ENCODE measurements at regions not wholly inside any gene's neighbourhood (a gene's known extent, or its start where the extent isn't known, plus 50 kb on each side); places are given as distances from the start of the nearest gene placed in this dataset.
"Not testable (repeated sequence)": the region's sequence is repeated elsewhere in the genome, so short reads cannot be mapped to it uniquely, and the experiment has no call there.

- no peak overlapping the region for H3K27ac ChIP-seq (ENCODE audit: low read depth, low read length)
- no peaks in the 10 kb centered on the region for H3K27me3 ChIP-seq (ENCODE audit: control insufficient read depth in 2 of 2, insufficient read depth in 2 of 2, low read length in 2 of 2)
- H3K36me3 Mint-ChIP-seq = no peaks in the 10 kb centered on the region
- H3K9me3 Mint-ChIP-seq = peaks cover 0 to 2% (median 0%) of the 10 kb centered on the region in 11 donors
- DNase-seq (no peak), ATAC-seq (no peak)
- H3K9me3 ChIP-seq (ENCODE audit: control insufficient read depth in 2 of 3, low read length in 3 of 3) = no peaks in the 10 kb centered on the region
- H3K27ac Mint-ChIP-seq = no peak overlapping the region
- H3K4me1 Mint-ChIP-seq = no peaks in the 10 kb centered on the region
- H3K4me3 Mint-ChIP-seq = no peak overlapping the region
- CTCF ChIA-PET = interaction anchor here (0.6 kb wide), 1 partner anchor 24 kb away, joined by 4 read pairs; no protein-coding TSS in a partner anchor
- POLR2A ChIA-PET = no interaction called here
- no peaks in the 10 kb centered on the region for H3K4me1 ChIP-seq (ENCODE audit: control insufficient read depth in 2 of 2, insufficient read depth in 2 of 2, low read length in 2 of 2)
- H3K4me3 ChIP-seq (ENCODE audit: low read length) = no peak overlapping the region
- H3K27me3 Mint-ChIP-seq = peaks cover 0 to 17% (median 7%) of the 10 kb centered on the region in 5 donors
- intact Hi-C loops (cut with micrococcal nuclease) = no loop called here
- no peaks in the 10 kb centered on the region for H3K36me3 ChIP-seq (ENCODE audit: control insufficient read depth in 2 of 3, insufficient read depth in 3 of 3, low read length in 3 of 3)
Observed at GRCh38 chr4:163702736-163703135, 208.2 kb downstream of the TMA16 start.

GRCh38 chr4:163703251-163703650 is 208.8 kb downstream of the TMA16 start:
- Histone ChIP-seq H3K9me3 (ENCODE audit: control insufficient read depth in 2 of 3, low read length in 3 of 3) (no peaks in the 10 kb centered on the region), H3K36me3 (ENCODE audit: control insufficient read depth in 2 of 3, insufficient read depth in 3 of 3, low read length in 3 of 3) (no peaks in the 10 kb centered on the region), H3K27me3 (ENCODE audit: control insufficient read depth in 2 of 2, insufficient read depth in 2 of 2, low read length in 2 of 2) (no peaks in the 10 kb centered on the region), H3K4me1 (ENCODE audit: control insufficient read depth in 2 of 2, insufficient read depth in 2 of 2, low read length in 2 of 2) (no peaks in the 10 kb centered on the region), H3K27ac (ENCODE audit: low read depth, low read length) (no peak overlapping the region), H3K4me3 (ENCODE audit: low read length) (no peak overlapping the region)
- Mint-ChIP-seq H3K27me3 (peaks cover 0 to 15% (median 7%) of the 10 kb centered on the region in 5 donors), H3K27ac (no peak overlapping the region), H3K36me3 (no peaks in the 10 kb centered on the region), H3K4me3 (no peak overlapping the region), H3K9me3 (peaks cover 0 to 2% (median 0%) of the 10 kb centered on the region in 11 donors), H3K4me1 (no peaks in the 10 kb centered on the region)
- intact Hi-C loops (cut with micrococcal nuclease) = no loop called here
- ATAC-seq (no peak), DNase-seq (no peak)
- POLR2A ChIA-PET = no interaction called here
- CTCF ChIA-PET = interaction anchor here (0.6 kb wide), 1 partner anchor 25 kb away, joined by 4 read pairs; no protein-coding TSS in a partner anchor

GRCh38 chr4:163707873-163708272 is 213.4 kb downstream of the TMA16 start:
- H3K9me3 ChIP-seq (ENCODE audit: control insufficient read depth in 2 of 3, low read length in 3 of 3) = no peaks in the 10 kb centered on the region
- DNase-seq (no peak), ATAC-seq (no peak)
- no peaks in the 10 kb centered on the region for H3K36me3 ChIP-seq (ENCODE audit: control insufficient read depth in 2 of 3, insufficient read depth in 3 of 3, low read length in 3 of 3)
- ChIA-PET POLR2A (no interaction called here), CTCF (no interaction called here)
- no peaks in the 10 kb centered on the region for H3K4me1 ChIP-seq (ENCODE audit: control insufficient read depth in 2 of 2, insufficient read depth in 2 of 2, low read length in 2 of 2)
- H3K27me3 ChIP-seq (ENCODE audit: control insufficient read depth in 2 of 2, insufficient read depth in 2 of 2, low read length in 2 of 2) = no peaks in the 10 kb centered on the region
- H3K9me3 Mint-ChIP-seq = no peaks in the 10 kb centered on the region
- no peak overlapping the region for H3K4me3 Mint-ChIP-seq
- intact Hi-C loops (cut with micrococcal nuclease) = no loop called here
- H3K4me1 Mint-ChIP-seq = no peaks in the 10 kb centered on the region
- peaks cover 0 to 7% (median 0%) of the 10 kb centered on the region in 5 donors for H3K27me3 Mint-ChIP-seq
- no peak overlapping the region for H3K27ac ChIP-seq (ENCODE audit: low read depth, low read length)
- H3K4me3 ChIP-seq (ENCODE audit: low read length) = no peak overlapping the region
- no peaks in the 10 kb centered on the region for H3K36me3 Mint-ChIP-seq
- H3K27ac Mint-ChIP-seq = no peak overlapping the region

GRCh38 chr4:163709601-163710000 is 215.1 kb downstream of the TMA16 start:
- no peaks in the 10 kb centered on the region for H3K9me3 Mint-ChIP-seq
- Histone ChIP-seq H3K36me3 (ENCODE audit: control insufficient read depth in 2 of 3, insufficient read depth in 3 of 3, low read length in 3 of 3) (no peaks in the 10 kb centered on the region), H3K4me3 (ENCODE audit: low read length) (no peak overlapping the region), H3K9me3 (ENCODE audit: control insufficient read depth in 2 of 3, low read length in 3 of 3) (no peaks in the 10 kb centered on the region), H3K27ac (ENCODE audit: low read depth, low read length) (no peak overlapping the region), H3K27me3 (ENCODE audit: control insufficient read depth in 2 of 2, insufficient read depth in 2 of 2, low read length in 2 of 2) (no peaks in the 10 kb centered on the region), H3K4me1 (ENCODE audit: control insufficient read depth in 2 of 2, insufficient read depth in 2 of 2, low read length in 2 of 2) (no peaks in the 10 kb centered on the region)
- peaks cover 0 to 3% (median 0%) of the 10 kb centered on the region in 5 donors for H3K27me3 Mint-ChIP-seq
- no peak for DNase-seq
- CTCF ChIA-PET = interaction anchor here (0.6 kb wide), 1 partner anchor 160 kb away, joined by 3 read pairs; no protein-coding TSS in a partner anchor
- no peak for ATAC-seq
- no peak overlapping the region for H3K4me3 Mint-ChIP-seq
- H3K4me1 Mint-ChIP-seq = no peaks in the 10 kb centered on the region
- intact Hi-C loops (cut with micrococcal nuclease) = no loop called here
- POLR2A ChIA-PET = no interaction called here
- no peak overlapping the region for H3K27ac Mint-ChIP-seq
- no peaks in the 10 kb centered on the region for H3K36me3 Mint-ChIP-seq

- Mint-ChIP-seq H3K9me3 (no peaks in the 10 kb centered on the region), H3K4me3 (no peak overlapping the region), H3K36me3 (no peaks in the 10 kb centered on the region), H3K27ac (no peak overlapping the region), H3K4me1 (no peaks in the 10 kb centered on the region), H3K27me3 (peaks cover 0 to 6% (median 0%) of the 10 kb centered on the region in 5 donors)
- intact Hi-C loops (cut with micrococcal nuclease) = no loop called here
- Histone ChIP-seq H3K4me3 (ENCODE audit: low read length) (no peak overlapping the region), H3K27ac (ENCODE audit: low read depth, low read length) (no peak overlapping the region), H3K27me3 (ENCODE audit: control insufficient read depth in 2 of 2, insufficient read depth in 2 of 2, low read length in 2 of 2) (no peaks in the 10 kb centered on the region), H3K36me3 (ENCODE audit: control insufficient read depth in 2 of 3, insufficient read depth in 3 of 3, low read length in 3 of 3) (no peaks in the 10 kb centered on the region), H3K4me1 (ENCODE audit: control insufficient read depth in 2 of 2, insufficient read depth in 2 of 2, low read length in 2 of 2) (no peaks in the 10 kb centered on the region), H3K9me3 (ENCODE audit: control insufficient read depth in 2 of 3, low read length in 3 of 3) (no peaks in the 10 kb centered on the region)
- no peak for ATAC-seq
- POLR2A ChIA-PET = no interaction called here
- CTCF ChIA-PET = interaction anchor here (0.6 kb wide), 1 partner anchor 160 kb away, joined by 3 read pairs; no protein-coding TSS in a partner anchor
- DNase-seq = no peak
Observed at GRCh38 chr4:163710158-163710557, 215.7 kb downstream of the TMA16 start.

GRCh38 chr4:163724495-163724894 is 230.0 kb downstream of the TMA16 start:
- CTCF ChIA-PET; H3K9me3 ChIP-seq (ENCODE audit: control insufficient read depth in 2 of 3, low read length in 3 of 3); H3K4me3 ChIP-seq (ENCODE audit: low read length); H3K27ac ChIP-seq (ENCODE audit: low read depth, low read length); H3K4me3 Mint-ChIP-seq; ATAC-seq; H3K27ac Mint-ChIP-seq; H3K27me3 ChIP-seq (ENCODE audit: control insufficient read depth in 2 of 2, insufficient read depth in 2 of 2, low read length in 2 of 2); H3K36me3 Mint-ChIP-seq; H3K36me3 ChIP-seq (ENCODE audit: control insufficient read depth in 2 of 3, insufficient read depth in 3 of 3, low read length in 3 of 3); H3K4me1 ChIP-seq (ENCODE audit: control insufficient read depth in 2 of 2, insufficient read depth in 2 of 2, low read length in 2 of 2); intact Hi-C loops (cut with micrococcal nuclease); DNase-seq; H3K4me1 Mint-ChIP-seq; POLR2A ChIA-PET: not testable (repeated sequence)
- peaks cover 0 to 29% (median 7%) of the 10 kb centered on the region in 11 donors for H3K9me3 Mint-ChIP-seq
- peaks cover 0 to 20% (median 13%) of the 10 kb centered on the region in 5 donors for H3K27me3 Mint-ChIP-seq

- ATAC-seq (no peak), DNase-seq (no peak)
- ChIA-PET CTCF (no interaction called here), POLR2A (no interaction called here)
- H3K9me3 ChIP-seq (ENCODE audit: control insufficient read depth in 2 of 3, low read length in 3 of 3) = no peaks in the 10 kb centered on the region
- no peaks in the 10 kb centered on the region for H3K27me3 ChIP-seq (ENCODE audit: control insufficient read depth in 2 of 2, insufficient read depth in 2 of 2, low read length in 2 of 2)
- H3K4me3 ChIP-seq (ENCODE audit: low read length) = no peak overlapping the region
- peaks cover 0 to 30% (median 26%) of the 10 kb centered on the region in 5 donors for H3K27me3 Mint-ChIP-seq
- H3K4me3 Mint-ChIP-seq = no peak overlapping the region
- intact Hi-C loops (cut with micrococcal nuclease) = no loop called here
- no peak overlapping the region for H3K27ac Mint-ChIP-seq
- peaks cover 0 to 7% (median 0%) of the 10 kb centered on the region in 5 donors for H3K36me3 Mint-ChIP-seq
- H3K27ac ChIP-seq (ENCODE audit: low read depth, low read length) = no peak overlapping the region
- no peaks in the 10 kb centered on the region for H3K4me1 ChIP-seq (ENCODE audit: control insufficient read depth in 2 of 2, insufficient read depth in 2 of 2, low read length in 2 of 2)
- H3K4me1 Mint-ChIP-seq = no peaks in the 10 kb centered on the region
- peaks cover 0 to 28% (median 6%) of the 10 kb centered on the region in 11 donors for H3K9me3 Mint-ChIP-seq
- no peaks in the 10 kb centered on the region for H3K36me3 ChIP-seq (ENCODE audit: control insufficient read depth in 2 of 3, insufficient read depth in 3 of 3, low read length in 3 of 3)
Observed at GRCh38 chr4:163726641-163727040, 232.2 kb downstream of the TMA16 start.
